ENCODE measurements at regions not wholly inside any gene's neighbourhood (a gene's known extent, or its start where the extent isn't known, plus 50 kb on each side); places are given as distances from the start of the nearest gene placed in this dataset.

GRCh38 chr5:28557114-28557513, 1518.7 kb upstream of the CDH9 start:
- no peak for ATAC-seq

- ATAC-seq = no peak
Observed at GRCh38 chr5:28549588-28549987, 1511.2 kb upstream of the CDH9 start.

DNA sequence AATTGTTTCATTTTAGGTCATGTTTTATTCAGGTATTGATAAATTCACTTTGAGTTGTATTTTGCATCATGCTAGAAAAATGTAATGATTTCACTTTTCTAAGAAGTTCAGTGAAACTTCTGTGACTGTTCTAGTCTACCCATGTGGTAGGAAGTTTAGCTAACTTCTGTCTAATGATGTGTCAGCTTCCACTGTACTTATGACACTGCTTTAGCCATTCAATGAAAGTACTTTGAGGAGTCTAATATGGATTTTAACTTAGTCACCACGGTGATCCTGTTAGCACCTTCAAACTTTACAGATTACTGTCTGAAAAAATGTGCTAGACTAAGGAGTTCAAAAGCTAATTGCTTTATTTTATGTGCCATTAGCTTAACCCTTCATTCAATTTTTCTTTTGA, 1510.5 kb upstream of the CDH9 start:
- no peak for ATAC-seq

DNA sequence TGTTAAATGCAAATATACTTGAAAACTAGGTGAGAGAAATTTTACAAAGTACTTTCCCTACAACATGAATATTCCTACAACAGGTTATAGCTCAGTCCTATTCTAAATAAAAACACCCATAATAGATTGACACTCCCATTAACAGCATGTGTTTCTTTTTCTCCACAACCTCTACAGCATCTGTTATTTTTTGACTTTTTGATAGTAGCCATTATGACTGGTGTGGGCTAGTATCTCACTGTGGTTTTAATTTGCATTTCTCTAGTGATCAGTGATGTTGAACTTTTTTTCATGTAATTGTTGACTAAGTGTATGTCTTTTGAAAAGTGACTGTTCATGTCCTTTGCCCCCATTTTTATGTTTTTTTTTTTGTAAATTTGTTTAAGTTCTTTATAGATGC, 1506.1 kb upstream of the CDH9 start:
- ATAC-seq = no peak

- ATAC-seq = no peak
Observed at GRCh38 chr5:28543473-28544098, 1505.2 kb upstream of the CDH9 start.

GRCh38 chr5:28542987-28543386, 1504.6 kb upstream of the CDH9 start:
- ATAC-seq = no peak

GRCh38 chr5:28523888-28524635, 1485.7 kb upstream of the CDH9 start:
- no peak for ATAC-seq

GRCh38 chr5:28523416-28523815, 1485.0 kb upstream of the CDH9 start:
- ATAC-seq = no peak

DNA sequence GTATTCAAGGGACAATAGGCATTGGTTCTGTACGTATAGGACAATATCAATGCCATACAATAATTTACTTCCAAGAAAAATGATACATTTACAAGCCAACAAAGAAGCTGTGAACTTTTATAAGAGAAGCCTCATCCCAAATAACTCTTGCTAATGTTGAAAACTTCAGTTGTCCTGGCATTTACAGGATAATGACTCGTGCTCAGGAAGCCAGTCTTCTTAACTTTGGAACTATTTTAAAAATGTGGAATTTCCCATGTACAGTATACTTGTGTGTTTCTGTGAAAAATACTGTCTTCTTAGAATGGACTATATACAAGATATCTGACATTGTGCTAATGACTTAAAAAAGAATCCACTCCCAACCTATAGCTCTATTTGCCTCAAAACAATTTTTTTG, 1479.3 kb upstream of the CDH9 start:
- no peak for ATAC-seq

- ATAC-seq = no peak
Observed at GRCh38 chr5:28516722-28517121, 1478.3 kb upstream of the CDH9 start.

DNA sequence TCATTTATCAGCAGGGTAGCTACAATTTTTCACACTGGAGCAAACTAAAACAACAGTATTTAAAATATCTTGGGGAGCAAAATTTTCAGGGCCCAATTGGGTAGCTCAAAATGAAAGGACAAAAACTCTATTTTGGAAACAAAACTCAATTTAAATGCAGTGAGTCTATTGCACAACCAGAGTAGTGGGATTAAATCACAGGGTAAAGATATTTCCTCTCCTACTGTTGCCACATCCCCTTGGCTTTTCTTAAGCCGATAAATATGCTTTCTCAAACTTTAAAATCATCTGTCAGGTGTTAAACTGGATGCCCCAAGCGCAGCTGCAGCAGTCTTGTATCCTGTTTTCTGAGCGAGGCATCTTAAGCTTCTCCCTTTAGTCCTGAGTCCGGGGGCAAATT, 1474.3 kb upstream of the CDH9 start:
- ATAC-seq = no peak

GRCh38 chr5:28505121-28505520, 1466.7 kb upstream of the CDH9 start:
- no peak for ATAC-seq

DNA sequence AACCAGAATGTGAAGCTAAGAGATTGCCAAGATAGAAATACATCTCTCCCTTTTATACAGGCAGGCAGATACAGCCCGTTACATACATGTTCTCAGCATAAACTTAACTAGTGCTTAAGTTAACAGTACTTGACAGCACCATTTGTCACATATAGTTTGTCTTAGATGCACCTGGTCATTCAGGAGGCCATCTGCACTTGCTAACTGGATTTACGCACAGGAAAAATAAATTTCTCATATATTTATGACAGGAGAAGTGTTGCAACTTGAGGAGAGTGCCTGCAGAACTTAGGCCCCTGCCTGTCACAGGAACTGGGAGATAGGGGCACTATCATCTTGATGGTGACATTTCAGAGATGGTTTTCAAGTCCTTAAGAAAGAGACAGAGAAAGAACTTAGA, 1462.1 kb upstream of the CDH9 start:
- ATAC-seq = no peak

DNA sequence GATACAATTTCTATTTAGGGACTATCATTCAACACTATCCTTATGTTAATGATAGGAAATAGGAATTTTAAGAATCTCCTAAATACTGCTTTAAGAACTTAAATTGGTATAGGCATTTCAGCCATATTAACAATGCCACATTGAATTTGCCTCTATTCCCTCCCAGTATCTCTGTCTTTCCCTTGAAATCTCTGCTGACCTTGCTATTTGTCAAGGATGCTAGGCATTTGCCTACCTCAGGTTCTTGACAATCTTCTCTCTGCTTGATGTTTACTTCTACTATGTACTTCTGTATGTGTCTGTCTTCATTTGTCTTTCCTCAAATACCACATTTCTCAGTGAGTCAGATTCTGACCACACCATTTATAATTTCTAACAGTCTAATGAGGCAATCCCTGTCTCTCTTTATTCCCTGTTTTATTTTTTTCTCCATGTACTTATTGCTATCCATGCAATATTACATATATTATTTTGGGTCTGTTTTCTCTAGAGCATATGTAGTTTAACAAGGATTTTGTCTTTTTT, 1461.4 kb upstream of the CDH9 start:
- ATAC-seq = no peak

GRCh38 chr5:28495876-28496275, 1457.5 kb upstream of the CDH9 start:
- no peak for ATAC-seq

- ATAC-seq = no peak
Observed at GRCh38 chr5:28493456-28493855, 1455.1 kb upstream of the CDH9 start.

DNA sequence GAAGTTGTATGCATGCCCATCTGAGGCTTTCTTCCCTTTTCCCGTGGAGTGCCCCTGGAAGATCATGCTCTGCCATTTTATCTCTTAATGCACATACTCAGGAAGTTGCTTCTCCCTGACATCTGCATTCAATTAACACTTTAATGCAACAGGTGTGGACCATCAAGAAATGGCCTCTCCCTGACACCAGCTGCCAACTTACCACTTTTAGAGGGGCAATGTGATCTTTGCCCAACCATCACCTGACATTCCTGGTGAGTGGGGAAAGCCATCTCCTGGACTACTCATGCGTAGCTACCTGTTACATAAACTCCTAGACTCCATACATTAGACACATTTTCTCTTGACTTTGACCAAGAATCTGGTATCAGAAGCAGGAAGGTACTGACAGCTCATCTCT, 1450.4 kb upstream of the CDH9 start:
- no peak for ATAC-seq

GRCh38 chr5:28483327-28484025, 1445.1 kb upstream of the CDH9 start:
- ATAC-seq = no peak

DNA sequence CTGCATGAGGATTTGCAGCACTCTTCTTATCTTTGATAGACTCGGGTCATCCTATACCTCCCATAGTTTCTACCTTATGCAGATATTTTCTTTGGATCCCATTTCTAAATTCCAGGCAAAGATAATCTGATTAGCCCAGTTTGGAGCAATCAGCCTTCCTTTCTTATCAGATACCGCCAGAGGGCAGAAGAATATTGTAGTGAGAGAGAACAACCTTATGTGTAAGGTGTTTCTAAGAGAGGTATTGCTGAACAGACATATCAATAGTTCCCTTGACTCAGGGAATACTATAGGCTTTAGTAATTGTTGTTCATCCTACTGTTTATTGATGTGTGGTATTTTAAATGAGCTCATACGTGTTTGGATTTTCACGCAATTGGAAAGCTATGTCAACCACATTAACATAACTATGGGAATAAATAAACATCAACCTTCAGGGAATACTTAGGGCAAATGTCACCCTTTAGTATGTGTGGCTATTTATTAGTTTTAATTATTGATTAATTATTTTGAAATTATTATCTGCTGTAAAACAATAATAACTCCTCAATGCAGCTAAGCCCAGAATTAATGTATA, 1435.2 kb upstream of the CDH9 start:
- ATAC-seq = no peak

DNA sequence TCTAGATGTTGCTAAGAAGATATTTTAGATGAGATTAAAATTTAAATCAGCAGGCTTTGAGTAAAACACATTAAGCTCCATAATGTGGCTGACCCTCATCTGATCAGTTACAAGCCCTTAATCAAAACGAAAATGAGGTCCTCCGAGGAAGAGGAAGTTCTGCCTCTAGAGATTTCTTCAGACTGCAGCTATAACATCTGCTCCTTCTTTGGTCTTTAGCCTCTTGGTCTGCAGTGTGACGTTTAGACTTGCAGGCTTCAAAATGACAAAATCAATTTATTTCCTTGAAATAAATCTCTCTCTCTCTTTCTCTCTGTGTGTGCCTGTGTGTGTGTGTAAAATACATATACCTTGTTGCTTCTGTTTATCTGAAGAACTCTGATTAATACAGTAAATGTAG, 1429.8 kb upstream of the CDH9 start:
- ATAC-seq = no peak

DNA sequence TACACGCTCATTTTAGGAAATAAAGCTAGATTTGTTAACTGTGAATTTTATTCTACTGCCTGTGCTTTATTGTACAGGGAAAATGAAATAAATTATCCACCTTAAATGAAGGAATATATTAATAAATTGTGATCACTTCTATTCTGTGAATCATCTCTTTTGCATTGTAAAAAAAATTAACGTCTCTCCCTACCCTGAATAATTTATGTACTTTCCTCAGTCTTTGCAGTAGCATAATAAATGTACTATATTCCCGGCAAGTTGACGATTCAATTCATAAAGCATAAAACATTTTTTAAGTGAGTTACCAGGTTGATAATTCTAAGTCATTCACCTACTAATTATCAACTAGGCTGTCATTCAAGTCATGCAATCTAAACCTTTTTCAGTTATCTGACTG, 1425.3 kb upstream of the CDH9 start:
- ATAC-seq = no peak

- no peak for ATAC-seq
Observed at GRCh38 chr5:28451483-28451882, 1413.1 kb upstream of the CDH9 start.

GRCh38 chr5:28450997-28451396, 1412.6 kb upstream of the CDH9 start:
- ATAC-seq = no peak
